HTR-8/SVneo (cell line): ENCODE measurements at regions not wholly inside any gene's neighbourhood (a gene's known extent, or its start where the extent isn't known, plus 50 kb on each side); places are given as distances from the start of the nearest gene placed in this dataset.
A peak's percentile ranks its signal among the peaks of the same experiment; 100 is the strongest.
"Not testable (repeated sequence)": the region's sequence is repeated elsewhere in the genome, so short reads cannot be mapped to it uniquely, and the experiment has no call there.

Experiments
- DNase-seq: peaks from one replicate; pipeline ENCODE4 v3.0.0; 2011; ENCODE audit warnings: low spot score, mixed read lengths; ENCODE audit not compliant: insufficient read length
- FAIRE-seq: peaks from 2 replicates; lab custom pipeline; 2011; peaks lifted over from hg19 to GRCh38; lab: Jason Lieb, UNC

GRCh38 chr6:134746140-134746539 is 203.8 kb downstream of the ALDH8A1 start:
- DNase-seq (no peak), FAIRE-seq (no peak)

GRCh38 chr6:134745192-134745591 is 204.7 kb downstream of the ALDH8A1 start:
- not testable (repeated sequence) for DNase-seq, FAIRE-seq

- no peak for FAIRE-seq
- no peak for DNase-seq
Observed at GRCh38 chr6:134744301-134744700, 205.6 kb downstream of the ALDH8A1 start.

- FAIRE-seq = peak; percentile 38
Observed at GRCh38 chr6:134741200-134741536, 208.7 kb downstream of the ALDH8A1 start.

GRCh38 chr6:134740473-134741199 is 209.3 kb downstream of the ALDH8A1 start:
- FAIRE-seq = peak; percentile 9

More at GRCh38 chr6:134741200-134741536, 208.7 kb downstream of the ALDH8A1 start:
- no peak for DNase-seq

GRCh38 chr6:134740027-134740373 is 209.9 kb downstream of the ALDH8A1 start:
- FAIRE-seq (no peak), DNase-seq (no peak)

More at GRCh38 chr6:134740473-134741199, 209.3 kb downstream of the ALDH8A1 start:
- peak; percentile 22 for DNase-seq

GRCh38 chr6:134739299-134740026 is 210.4 kb downstream of the ALDH8A1 start:
- FAIRE-seq (no peak), DNase-seq (no peak)

GRCh38 chr6:134738211-134738885 is 211.6 kb downstream of the ALDH8A1 start:
- DNase-seq (no peak), FAIRE-seq (no peak)

- FAIRE-seq (no peak), DNase-seq (no peak)
Observed at GRCh38 chr6:134735461-134735860, 214.4 kb downstream of the ALDH8A1 start.

- FAIRE-seq (no peak), DNase-seq (no peak)
Observed at GRCh38 chr6:134734312-134734869, 215.5 kb downstream of the ALDH8A1 start.

- DNase-seq (no peak), FAIRE-seq (no peak)
Observed at GRCh38 chr6:134733801-134734200, 216.1 kb downstream of the ALDH8A1 start.

- no peak for DNase-seq
- no peak for FAIRE-seq
Observed at GRCh38 chr6:134732763-134733162, 217.1 kb downstream of the ALDH8A1 start.

- DNase-seq (no peak), FAIRE-seq (no peak)
Observed at GRCh38 chr6:134731615-134732014, 218.3 kb downstream of the ALDH8A1 start.

GRCh38 chr6:134730013-134730412 is 219.9 kb downstream of the ALDH8A1 start:
- DNase-seq (no peak), FAIRE-seq (no peak)

- no peak for FAIRE-seq
- no peak for DNase-seq
Observed at GRCh38 chr6:134729561-134729960, 220.3 kb downstream of the ALDH8A1 start.

GRCh38 chr6:134727081-134727480 is 222.8 kb downstream of the ALDH8A1 start:
- DNase-seq = no peak
- FAIRE-seq = no peak

- FAIRE-seq = no peak
- no peak for DNase-seq
Observed at GRCh38 chr6:134725590-134725989, 224.3 kb downstream of the ALDH8A1 start.

GRCh38 chr6:134724771-134725340 is 225.0 kb downstream of the ALDH8A1 start:
- DNase-seq = no peak
- FAIRE-seq = no peak

GRCh38 chr6:134723081-134723871 is 226.6 kb downstream of the ALDH8A1 start:
- peak; percentile 38 for FAIRE-seq
- DNase-seq = peak; percentile 14
